ENCODE measurements at regions not wholly inside any gene's neighbourhood (a gene's known extent, or its start where the extent isn't known, plus 50 kb on each side); places are given as distances from the start of the nearest gene placed in this dataset.

- TF ChIP-seq EZH2 (IDR thresholded peaks at IDR 0.05) (no peak), POLR2AphosphoS5 (IDR thresholded peaks at IDR 0.05; ENCODE audit: borderline replicate concordance, low read depth, low read length) (no peak), FOXP2 (optimal IDR thresholded peaks at IDR 0.05; ENCODE audit: control extremely low read depth, extremely low read length, insufficient read depth) (no peak)
Observed at GRCh38 chr4:129602447-129602846, 506.5 kb downstream of the C4orf33 start.

Measured in SK-N-MC (cell line).